Smooth muscle cell (in vitro differentiated cells): ENCODE measurements at regions not wholly inside any gene's neighbourhood (a gene's known extent, or its start where the extent isn't known, plus 50 kb on each side); places are given as distances from the start of the nearest gene placed in this dataset.

Experiments
- DNase-seq: peaks from one replicate; lab custom pipeline; 2025; ENCODE audit not compliant: unreplicated experiment; lab: John Stamatoyannopoulos, UW
- H2AFZ ChIP-seq: fragments of 200-600 bp; sonication (generic); 2 replicates; pipeline ENCODE4 v1.6.0; 2016; ENCODE audit warnings: antibody characterized with exemption, low read depth, mild to moderate bottlenecking
- H3F3A ChIP-seq: fragments of 200-600 bp; sonication (generic); 2 replicates; pipeline ENCODE4 v1.6.0; 2017; ENCODE audit warnings: antibody characterized with exemption, low read depth
- H3K27ac ChIP-seq: fragments of 200-600 bp; sonication (generic); 2 replicates; pipeline ENCODE4 v1.5.1; 2016; ENCODE audit warnings: low read depth, mild to moderate bottlenecking
- H3K27me3 ChIP-seq: fragments of 200-600 bp; sonication (generic); 2 replicates; pipeline ENCODE4 v1.6.1; 2016; ENCODE audit warnings: low read depth, mild to moderate bottlenecking
- H3K36me3 ChIP-seq: fragments of 200-600 bp; sonication (generic); 2 replicates; pipeline ENCODE4 v1.5.1; 2016; ENCODE audit warnings: low read depth
- H3K4me1 ChIP-seq: fragments of 200-600 bp; sonication (generic); 2 replicates; pipeline ENCODE4 v1.5.1; 2016; ENCODE audit warnings: low read depth
- H3K4me2 ChIP-seq: fragments of 200-600 bp; sonication (generic); 2 replicates; pipeline ENCODE4 v1.6.0; 2016; ENCODE audit warnings: mild to moderate bottlenecking
- H3K4me3 ChIP-seq: fragments of 200-600 bp; sonication (generic); 2 replicates; pipeline ENCODE4 v1.5.1; 2016; ENCODE audit warnings: mild to moderate bottlenecking
- H3K79me2 ChIP-seq: fragments of 200-600 bp; sonication (generic); 2 replicates; pipeline ENCODE4 v1.6.0; 2016; ENCODE audit warnings: low read depth, mild to moderate bottlenecking
- H3K9ac ChIP-seq: fragments of 200-600 bp; sonication (generic); 2 replicates; pipeline ENCODE4 v1.6.0; 2016; ENCODE audit warnings: low read depth
- H3K9me3 ChIP-seq: fragments of 200-600 bp; sonication (generic); replicated peaks from 2 replicates; pipeline ENCODE4 v1.5.1; 2016; ENCODE audit warnings: low read depth
- H4K20me1 ChIP-seq: fragments of 200-600 bp; sonication (generic); 2 replicates; pipeline ENCODE4 v1.6.0; 2016; ENCODE audit warnings: low read depth
- WGBS: methylation state at CpG from one replicate; pipeline ENCODE4 v1.1.7; 2016; ENCODE audit warnings: low lambda C conversion rate; 5-methylcytosine and 5-hydroxymethylcytosine counted together
- TF ChIP-seq, protein P1 (sequence below): fragments of 200-600 bp; sonication (generic); IDR thresholded peaks from 2 replicates; pipeline ENCODE4 v1.5.1; 2017; ENCODE audit warnings: borderline replicate concordance, mild to moderate bottlenecking, antibody characterized with exemption; ENCODE audit not compliant: insufficient read depth, poor library complexity, severe bottlenecking

DNA sequence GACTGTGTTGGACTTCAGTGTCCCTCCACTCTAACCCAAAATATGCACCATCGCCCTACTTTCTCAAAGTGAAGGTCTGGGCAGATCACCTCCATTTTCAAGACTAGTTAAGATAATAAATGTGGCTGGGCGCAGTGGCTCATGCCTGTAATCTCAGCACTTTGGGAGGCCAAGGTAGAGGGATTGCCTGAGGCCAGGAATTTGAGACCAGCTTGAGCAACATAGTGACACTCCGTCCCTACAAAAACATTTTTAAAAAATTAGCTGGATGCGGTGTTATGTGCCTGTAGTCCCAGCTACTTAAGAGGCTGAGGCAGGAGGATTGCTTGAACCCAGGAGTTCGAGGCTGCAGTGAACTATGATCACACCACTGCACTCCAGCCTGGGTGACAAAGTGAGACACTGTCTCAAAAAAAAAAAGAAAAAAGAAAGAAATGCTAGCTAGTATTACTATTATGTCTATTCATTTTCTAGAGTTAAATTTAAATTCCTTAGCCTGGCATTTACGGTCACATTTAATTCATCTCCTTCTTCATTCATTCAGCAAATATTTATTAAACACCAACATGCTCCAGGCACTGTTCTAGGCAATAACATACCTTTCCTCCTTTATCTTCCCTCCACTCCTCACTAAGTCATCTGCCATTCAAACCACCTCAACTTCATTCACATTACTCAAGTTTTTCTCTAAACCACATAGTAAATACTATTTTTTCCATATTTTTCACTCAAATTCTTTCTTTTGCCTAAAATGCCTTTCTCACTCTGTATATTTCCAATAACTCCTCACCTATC is 96.1 kb upstream of the XYLT1 start:
- DNase-seq, result no peak
- Histone ChIP-seq H2AFZ (no peak overlapping the region), H3K27ac (no peak overlapping the region), H3K4me1 (no peaks in the 10 kb centered on the region), H3K9me3 (no peaks in the 10 kb centered on the region), H3F3A (no peaks in the 10 kb centered on the region), H3K79me2 (no peaks in the 10 kb centered on the region), H4K20me1 (no peaks in the 10 kb centered on the region), H3K4me3 (no peak overlapping the region), H3K9ac (no peak overlapping the region), H3K27me3 (no peaks in the 10 kb centered on the region), H3K4me2 (no peak overlapping the region), H3K36me3 (no peaks in the 10 kb centered on the region)
- TF ChIP-seq, protein P1, sequence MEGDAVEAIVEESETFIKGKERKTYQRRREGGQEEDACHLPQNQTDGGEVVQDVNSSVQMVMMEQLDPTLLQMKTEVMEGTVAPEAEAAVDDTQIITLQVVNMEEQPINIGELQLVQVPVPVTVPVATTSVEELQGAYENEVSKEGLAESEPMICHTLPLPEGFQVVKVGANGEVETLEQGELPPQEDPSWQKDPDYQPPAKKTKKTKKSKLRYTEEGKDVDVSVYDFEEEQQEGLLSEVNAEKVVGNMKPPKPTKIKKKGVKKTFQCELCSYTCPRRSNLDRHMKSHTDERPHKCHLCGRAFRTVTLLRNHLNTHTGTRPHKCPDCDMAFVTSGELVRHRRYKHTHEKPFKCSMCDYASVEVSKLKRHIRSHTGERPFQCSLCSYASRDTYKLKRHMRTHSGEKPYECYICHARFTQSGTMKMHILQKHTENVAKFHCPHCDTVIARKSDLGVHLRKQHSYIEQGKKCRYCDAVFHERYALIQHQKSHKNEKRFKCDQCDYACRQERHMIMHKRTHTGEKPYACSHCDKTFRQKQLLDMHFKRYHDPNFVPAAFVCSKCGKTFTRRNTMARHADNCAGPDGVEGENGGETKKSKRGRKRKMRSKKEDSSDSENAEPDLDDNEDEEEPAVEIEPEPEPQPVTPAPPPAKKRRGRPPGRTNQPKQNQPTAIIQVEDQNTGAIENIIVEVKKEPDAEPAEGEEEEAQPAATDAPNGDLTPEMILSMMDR, result no peak
- WGBS, result 75% methylated on average over 6 of the region's 6 CpGs

DNA sequence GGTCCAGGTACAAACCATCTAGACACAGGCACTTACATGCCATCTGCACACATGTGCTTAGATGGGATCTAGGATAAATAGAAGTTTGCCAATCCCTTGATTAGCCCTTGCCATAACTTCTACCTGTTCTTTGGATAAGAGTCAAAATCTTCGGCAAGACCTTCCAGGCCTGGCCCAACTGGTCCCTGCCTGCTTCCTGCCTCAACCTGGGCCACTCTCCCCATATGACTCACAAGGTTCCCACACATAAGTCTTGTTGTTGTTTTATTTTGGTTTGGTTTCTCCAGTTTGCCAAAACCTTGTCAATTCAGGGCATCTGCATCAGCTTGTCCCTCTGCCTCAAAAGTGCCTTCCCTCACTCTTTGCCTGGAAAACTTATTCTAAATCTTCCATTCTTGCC is 95.3 kb upstream of the XYLT1 start:
- Histone ChIP-seq H4K20me1 (no peaks in the 10 kb centered on the region), H2AFZ (no peak overlapping the region), H3F3A (no peaks in the 10 kb centered on the region), H3K4me1 (no peaks in the 10 kb centered on the region), H3K27me3 (no peaks in the 10 kb centered on the region), H3K4me2 (no peak overlapping the region), H3K27ac (no peak overlapping the region), H3K36me3 (no peaks in the 10 kb centered on the region), H3K9me3 (no peaks in the 10 kb centered on the region), H3K79me2 (no peaks in the 10 kb centered on the region), H3K4me3 (no peak overlapping the region), H3K9ac (no peak overlapping the region)
- 100% methylated on average over 1 of the region's 1 CpG for WGBS
- DNase-seq, result no peak
- TF ChIP-seq, protein P1, result no peak

DNA sequence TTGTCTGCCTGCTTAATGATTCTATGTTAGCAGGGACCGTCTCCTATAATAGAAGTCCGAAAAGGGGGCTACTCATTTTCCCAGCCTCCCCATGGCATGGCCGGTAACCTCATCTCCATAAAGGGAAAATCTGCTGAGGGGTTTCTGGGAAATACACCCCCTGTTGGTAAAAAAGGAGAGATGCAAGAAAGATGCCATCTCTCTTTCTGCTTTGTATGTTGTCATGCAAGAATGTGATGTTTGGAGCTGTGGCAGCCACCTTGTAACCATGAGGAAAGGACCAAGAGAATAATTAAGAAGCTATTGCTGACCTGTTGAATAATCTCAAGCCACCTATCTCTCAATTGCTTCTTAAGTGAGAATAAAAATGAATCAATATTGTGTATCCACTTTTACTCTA is 94.8 kb upstream of the XYLT1 start:
- H3K27me3 ChIP-seq, result no peaks in the 10 kb centered on the region
- H3K9ac ChIP-seq, result no peak overlapping the region
- no peak overlapping the region for H3K27ac ChIP-seq
- no peak overlapping the region for H2AFZ ChIP-seq
- no peak overlapping the region for H3K4me3 ChIP-seq
- no peaks in the 10 kb centered on the region for H3K79me2 ChIP-seq
- H3K9me3 ChIP-seq, result no peaks in the 10 kb centered on the region
- no peaks in the 10 kb centered on the region for H3F3A ChIP-seq
- H3K4me1 ChIP-seq, result no peaks in the 10 kb centered on the region
- TF ChIP-seq, protein P1, result no peak
- H3K36me3 ChIP-seq, result no peaks in the 10 kb centered on the region
- 97% methylated on average over 3 of the region's 3 CpGs for WGBS
- no peak overlapping the region for H3K4me2 ChIP-seq
- H4K20me1 ChIP-seq, result no peaks in the 10 kb centered on the region
- DNase-seq, result no peak

DNA sequence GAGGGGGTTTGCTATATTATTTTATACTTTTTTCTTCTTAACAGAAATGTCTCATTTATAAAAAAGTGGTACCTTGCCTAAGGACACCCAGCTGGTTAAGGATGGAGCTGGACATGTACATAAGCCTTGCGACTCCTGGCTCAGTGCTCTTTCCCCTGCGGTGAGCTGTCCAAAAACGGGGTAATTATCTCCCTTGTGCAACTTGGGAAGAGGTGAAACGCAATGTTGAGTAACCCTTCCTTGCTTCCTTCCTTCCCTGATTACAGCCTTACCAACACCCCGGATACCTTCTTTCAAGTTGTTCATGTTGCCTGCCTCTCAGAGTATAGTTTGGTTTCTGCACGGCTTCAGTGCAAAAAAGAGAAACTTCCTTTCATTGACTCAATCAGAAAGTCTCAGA is 94.1 kb upstream of the XYLT1 start:
- H3K36me3 ChIP-seq, result no peaks in the 10 kb centered on the region
- H3F3A ChIP-seq, result no peaks in the 10 kb centered on the region

More for the DNA sequence above, 94.1 kb upstream of the XYLT1 start:
- no peak overlapping the region for H3K4me3 ChIP-seq
- no peak overlapping the region for H3K27ac ChIP-seq
- H3K4me1 ChIP-seq, result no peaks in the 10 kb centered on the region
- H3K9me3 ChIP-seq, result no peaks in the 10 kb centered on the region
- no peak for DNase-seq
- no peak overlapping the region for H3K4me2 ChIP-seq
- H4K20me1 ChIP-seq, result no peaks in the 10 kb centered on the region
- H3K79me2 ChIP-seq, result no peaks in the 10 kb centered on the region
- H2AFZ ChIP-seq, result no peak overlapping the region
- WGBS, result 83% methylated on average over 6 of the region's 6 CpGs
- H3K9ac ChIP-seq, result no peak overlapping the region
- TF ChIP-seq, protein P1, result no peak
- no peaks in the 10 kb centered on the region for H3K27me3 ChIP-seq
